DND-41 (cell line): ENCODE measurements at regions not wholly inside any gene's neighbourhood (a gene's known extent, or its start where the extent isn't known, plus 50 kb on each side); places are given as distances from the start of the nearest gene placed in this dataset.

Source experiments
- ATAC-seq: fragments of 200-7000 bp; cut with Tn5 transposase; 3 replicates; pipeline ENCODE4 v1.9.1; 2021; ENCODE audit warnings: low read depth; ENCODE audit not compliant: insufficient read depth
- DNase-seq: peaks from one replicate; pipeline ENCODE4 v3.0.0-alpha.2; 2020
- H2AFZ ChIP-seq: 2 replicates; pipeline ENCODE4 v1.6.0; 2012; ENCODE audit warnings: low read depth, low read length
- H3K27ac ChIP-seq: 2 replicates; pipeline ENCODE4 v1.5.1; 2012; ENCODE audit warnings: low read length, inconsistent platforms
- H3K27me3 ChIP-seq: fragments of 200-600 bp; sonication (generic); 2 replicates; pipeline ENCODE4 v1.6.0; 2012; ENCODE audit warnings: low read length, mild to moderate bottlenecking, inconsistent platforms; ENCODE audit not compliant: insufficient read depth, poor library complexity
- H3K36me3 ChIP-seq: 2 replicates; pipeline ENCODE4 v1.5.1; 2012; ENCODE audit warnings: low read length, inconsistent platforms; ENCODE audit not compliant: insufficient read depth
- H3K4me1 ChIP-seq: 2 replicates; pipeline ENCODE4 v1.5.1; 2012; ENCODE audit warnings: mild to moderate bottlenecking, low read length; ENCODE audit not compliant: insufficient read depth
- H3K4me2 ChIP-seq: 2 replicates; pipeline ENCODE4 v1.6.0; 2012; ENCODE audit warnings: mild to moderate bottlenecking, moderate library complexity, low read length, inconsistent platforms; ENCODE audit not compliant: insufficient read depth
- H3K4me3 ChIP-seq, 2 experiments: fragments of 200-600 bp in 1 of 2; shearing (Covaris generic) in 1 of 2; 2 replicates each; pipeline ENCODE4 v1.5.1; 2012 to 2016; ENCODE audit warnings: inconsistent platforms in 2 of 2, low read length in 2 of 2, mild to moderate bottlenecking in 2 of 2, low read depth in 1 of 2, moderate library complexity in 1 of 2
- H3K79me2 ChIP-seq: 2 replicates; pipeline ENCODE4 v1.6.0; 2012; ENCODE audit warnings: low read length, inconsistent platforms; ENCODE audit not compliant: insufficient read depth
- H3K9ac ChIP-seq: 2 replicates; pipeline ENCODE4 v1.6.0; 2012; ENCODE audit warnings: low read depth, mild to moderate bottlenecking, inconsistent platforms, low read length, moderate library complexity
- H3K9me3 ChIP-seq: 2 replicates; pipeline ENCODE4 v1.5.1; 2012; ENCODE audit warnings: low read length, moderate library complexity, mild to moderate bottlenecking, inconsistent platforms; ENCODE audit not compliant: insufficient read depth, severe bottlenecking
- H4K20me1 ChIP-seq: 2 replicates; pipeline ENCODE4 v1.6.0; 2012; ENCODE audit warnings: low read length; ENCODE audit not compliant: insufficient read depth
- CTCF ChIP-seq: IDR thresholded peaks from 2 replicates; pipeline ENCODE4 v1.5.1; 2012; ENCODE audit warnings: borderline replicate concordance, low read length, moderate library complexity, mild to moderate bottlenecking; ENCODE audit not compliant: poor library complexity, severe bottlenecking; ENCODE audit errors: extremely low read depth
- EZH2 ChIP-seq: IDR thresholded peaks from 3 replicates; pipeline ENCODE4 v1.6.1; 2012; ENCODE audit warnings: borderline replicate concordance, low read depth, mild to moderate bottlenecking, moderate library complexity, low read length, inconsistent platforms; ENCODE audit not compliant: severe bottlenecking

- Histone ChIP-seq H3K9ac (no peak overlapping the region), H3K9me3 (no peaks in the 10 kb centered on the region), H3K79me2 (no peaks in the 10 kb centered on the region), H2AFZ (no peak overlapping the region), H3K4me2 (no peak overlapping the region), H3K4me3 (no peak overlapping the region), H3K4me1 (peaks cover 1% of the 10 kb centered on the region; the same call in 1 of the 2 replicates), H3K27ac (no peak overlapping the region), H3K36me3 (no peaks in the 10 kb centered on the region), H3K27me3 (no peaks in the 10 kb centered on the region), H4K20me1 (no peaks in the 10 kb centered on the region)
- ATAC-seq, result peak; percentile 77
- peak; percentile 30 for DNase-seq
- no peak for TF ChIP-seq CTCF
- TF ChIP-seq EZH2, result no peak
These were observed 116.6 kb upstream of the PROX1 start for GRCh38 chr1:213871179-213871578.

- ATAC-seq, result no peak
- H3K9ac ChIP-seq, result no peak overlapping the region
These were observed 113.0 kb upstream of the PROX1 start for GRCh38 chr1:213874789-213875188.

GRCh38 chr1:213876531-213876930 is 111.2 kb upstream of the PROX1 start:
- Histone ChIP-seq H3K79me2 (no peaks in the 10 kb centered on the region), H3K36me3 (no peaks in the 10 kb centered on the region), H3K4me3 (no peak overlapping the region), H4K20me1 (no peaks in the 10 kb centered on the region), H3K9me3 (no peaks in the 10 kb centered on the region), H3K4me2 (no peak overlapping the region), H3K4me1 (peaks cover 10% of the 10 kb centered on the region; the same call in 1 of the 2 replicates), H3K9ac (no peak overlapping the region), H2AFZ (peak overlapping the region; percentile 45; the same call in 1 of the 2 replicates), H3K27ac (no peak overlapping the region), H3K27me3 (no peaks in the 10 kb centered on the region)
- TF ChIP-seq CTCF (no peak), EZH2 (no peak)
- DNase-seq (no peak), ATAC-seq (peak; percentile 55; the same call in 2 of the 3 replicates)

More at GRCh38 chr1:213874789-213875188, 113.0 kb upstream of the PROX1 start:
- no peak for DNase-seq
- no peaks in the 10 kb centered on the region for H3K9me3 ChIP-seq
- no peaks in the 10 kb centered on the region for H4K20me1 ChIP-seq
- H3K36me3 ChIP-seq, result no peaks in the 10 kb centered on the region
- H3K27ac ChIP-seq, result no peak overlapping the region
- peaks cover 10% of the 10 kb centered on the region; the same call in 1 of the 2 replicates for H3K4me1 ChIP-seq
- no peak for TF ChIP-seq EZH2
- H3K79me2 ChIP-seq, result no peaks in the 10 kb centered on the region
- H3K27me3 ChIP-seq, result no peaks in the 10 kb centered on the region
- H3K4me3 ChIP-seq, result no peak overlapping the region
- H2AFZ ChIP-seq, result no peak overlapping the region
- no peak overlapping the region for H3K4me2 ChIP-seq

GRCh38 chr1:213883618-213884017 is 104.2 kb upstream of the PROX1 start:
- Histone ChIP-seq H3K4me2 (no peak overlapping the region), H3K4me3 (no peak overlapping the region), H4K20me1 (no peaks in the 10 kb centered on the region), H3K79me2 (no peaks in the 10 kb centered on the region), H3K36me3 (no peaks in the 10 kb centered on the region), H3K27me3 (no peaks in the 10 kb centered on the region), H3K27ac (no peak overlapping the region), H3K9ac (no peak overlapping the region), H3K4me1 (no peaks in the 10 kb centered on the region), H2AFZ (no peak overlapping the region), H3K9me3 (no peaks in the 10 kb centered on the region)
- no peak for DNase-seq
- TF ChIP-seq EZH2 (no peak), CTCF (no peak)
- no peak for ATAC-seq
